PC-9 (cell line): ENCODE measurements at regions not wholly inside any gene's neighbourhood (a gene's known extent, or its start where the extent isn't known, plus 50 kb on each side); places are given as distances from the start of the nearest gene placed in this dataset.

ENCODE experiments used
- BruUV-seq: library from RNA; stranded (reverse); fragments of 400-500 nt; replicated peaks from 2 replicates; lab custom pipeline; 2021; lab: Mats Ljungman, UMichigan
- CTCF ChIA-PET: fragments of 300-600 bp; sonication (Branson Sonifier 250); formaldehyde crosslinking; loops from one replicate; lab custom pipeline; 2022; ENCODE audit warnings: antibody characterized with exemption; lab: Charles Lee
- POLR2A ChIA-PET: fragments of 300-600 bp; sonication (Branson Sonifier 250); formaldehyde crosslinking; loops from one replicate; lab custom pipeline; 2022; ENCODE audit warnings: antibody characterized with exemption; ENCODE audit not compliant: unreplicated experiment; lab: Charles Lee
- DNase-seq, 2 experiments: peaks; one replicate each; pipeline versions ENCODE4 v3.0.0 to v3.0.0-alpha.2; 2015 to 2022; ENCODE audit warnings: mixed read lengths in 1 of 2
- H2AFZ ChIP-seq: fragments of 200-600 bp; sonication (generic); 2 replicates; pipeline ENCODE4 v1.8.1; 2017; ENCODE audit warnings: antibody characterized with exemption
- H3F3A ChIP-seq: fragments of 200-600 bp; sonication (generic); 2 replicates; pipeline ENCODE4 v1.8.1; 2017; ENCODE audit warnings: antibody characterized with exemption, mild to moderate bottlenecking, low read depth; ENCODE audit not compliant: insufficient read depth
- H3K27ac ChIP-seq: fragments of 200-600 bp; sonication (generic); 2 replicates; pipeline ENCODE4 v1.6.1; 2016; ENCODE audit warnings: mixed run types
- H3K27me3 ChIP-seq: fragments of 200-600 bp; sonication (generic); 2 replicates; pipeline ENCODE4 v1.6.1; 2016; ENCODE audit warnings: low read depth, mixed run types; ENCODE audit not compliant: insufficient read depth
- H3K36me3 ChIP-seq: fragments of 200-600 bp; sonication (generic); 2 replicates; pipeline ENCODE4 v1.6.1; 2016; ENCODE audit warnings: low read depth, mixed run types
- H3K4me1 ChIP-seq: fragments of 200-600 bp; sonication (generic); replicated peaks from 2 replicates; pipeline ENCODE4 v1.6.1; 2016; ENCODE audit warnings: mixed run types; ENCODE audit not compliant: insufficient read depth
- H3K4me2 ChIP-seq: fragments of 200-600 bp; sonication (generic); 2 replicates; pipeline ENCODE4 v1.6.1; 2017; ENCODE audit warnings: mixed run types
- H3K4me3 ChIP-seq: fragments of 200-600 bp; sonication (generic); 2 replicates; pipeline ENCODE4 v1.6.1; 2016; ENCODE audit warnings: mixed run types
- H3K79me2 ChIP-seq: fragments of 200-600 bp; sonication (generic); 2 replicates; pipeline ENCODE4 v1.6.1; 2017; ENCODE audit warnings: low read depth, mixed run types
- H3K9me2 ChIP-seq: fragments of 200-600 bp; sonication (generic); 2 replicates; pipeline ENCODE4 v1.8.1; 2017; ENCODE audit warnings: mild to moderate bottlenecking; ENCODE audit not compliant: insufficient read depth
- H3K9me3 ChIP-seq: fragments of 200-600 bp; sonication (generic); 2 replicates; pipeline ENCODE4 v1.8.1; 2016; ENCODE audit warnings: low read depth; ENCODE audit not compliant: insufficient read depth
- H4K20me1 ChIP-seq: fragments of 200-600 bp; sonication (generic); 2 replicates; pipeline ENCODE4 v1.8.1; 2017; ENCODE audit not compliant: insufficient read depth
- EZH2 ChIP-seq: fragments of 200-600 bp; sonication (generic); IDR thresholded peaks from 2 replicates; pipeline ENCODE4 v1.8.0; 2017; ENCODE audit warnings: antibody characterized with exemption, low read depth
- intact Hi-C: fragments of 100-400 bp; cut with micrococcal nuclease; formaldehyde crosslinking; loops from one replicate; pipeline ENCODE4 v1.10.0; 2022; ENCODE audit not compliant: unreplicated experiment
- TF ChIP-seq, protein P1 (sequence below): fragments of 200-600 bp; sonication (generic); conservative IDR thresholded peaks from 2 replicates; pipeline ENCODE4 v1.6.1; 2017; ENCODE audit warnings: mixed run types, antibody characterized with exemption, mild to moderate bottlenecking, moderate library complexity

DNA sequence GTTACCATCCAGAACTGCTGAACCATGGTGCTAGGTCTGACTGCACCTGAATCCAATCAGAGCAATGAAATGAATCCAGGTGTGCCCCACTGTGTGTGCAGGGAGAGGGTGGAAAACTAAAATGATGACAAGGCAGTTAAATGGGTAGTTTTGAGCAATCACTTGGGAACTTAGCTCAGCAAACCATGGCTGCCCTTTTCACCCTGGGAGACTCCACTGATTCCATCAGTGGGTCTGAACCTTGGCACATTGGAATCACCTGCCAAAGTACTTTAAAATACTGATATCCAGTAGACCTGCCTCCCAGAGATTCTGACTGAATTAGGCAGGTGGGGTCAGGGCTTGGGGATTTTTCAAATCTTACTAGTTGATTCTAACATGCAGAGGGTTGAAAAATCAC, 59.8 kb upstream of the USP3 start:
- CTCF ChIA-PET = no interaction called here

DNA sequence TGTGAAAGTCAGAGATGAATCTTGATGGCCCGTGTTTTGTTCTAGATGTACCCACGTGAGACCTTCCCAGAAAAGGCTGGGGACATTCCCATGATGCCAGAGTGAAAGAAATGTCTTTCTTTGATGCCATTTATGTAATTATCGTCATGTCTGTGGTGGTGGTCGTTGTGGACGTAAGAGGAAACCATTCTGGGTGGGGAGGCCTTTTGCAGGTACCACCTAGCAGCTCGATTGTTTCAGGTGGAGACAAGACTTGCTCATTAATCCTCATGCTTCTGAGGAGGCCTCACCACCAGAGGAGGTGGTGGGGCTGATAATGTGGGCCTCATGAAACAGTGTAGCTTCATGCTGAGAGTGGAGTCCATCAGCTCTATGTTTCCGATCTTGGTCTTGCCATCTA, 58.1 kb upstream of the USP3 start:
- no TSS peak for BruUV-seq
- ChIA-PET POLR2A (no interaction called here), CTCF (interaction anchor here (0.6 kb wide), 2 partner anchors 113 to 913 kb away, joined by 3 to 7 read pairs; no protein-coding TSS in a partner anchor)
- Histone ChIP-seq H3K27me3 (no peaks in the 10 kb centered on the region), H3K4me3 (no peak overlapping the region), H3K27ac (no peak overlapping the region), H2AFZ (no peak overlapping the region), H3K9me3 (no peaks in the 10 kb centered on the region), H3K36me3 (no peaks in the 10 kb centered on the region), H3K9me2 (no peaks in the 10 kb centered on the region), H3K79me2 (no peaks in the 10 kb centered on the region), H3F3A (no peaks in the 10 kb centered on the region), H3K4me2 (no peak overlapping the region), H3K4me1 (no peaks in the 10 kb centered on the region), H4K20me1 (no peaks in the 10 kb centered on the region)
- intact Hi-C loops = no loop called here
- no peak for DNase-seq
- no peak for TF ChIP-seq EZH2
- TF ChIP-seq, protein P1, sequence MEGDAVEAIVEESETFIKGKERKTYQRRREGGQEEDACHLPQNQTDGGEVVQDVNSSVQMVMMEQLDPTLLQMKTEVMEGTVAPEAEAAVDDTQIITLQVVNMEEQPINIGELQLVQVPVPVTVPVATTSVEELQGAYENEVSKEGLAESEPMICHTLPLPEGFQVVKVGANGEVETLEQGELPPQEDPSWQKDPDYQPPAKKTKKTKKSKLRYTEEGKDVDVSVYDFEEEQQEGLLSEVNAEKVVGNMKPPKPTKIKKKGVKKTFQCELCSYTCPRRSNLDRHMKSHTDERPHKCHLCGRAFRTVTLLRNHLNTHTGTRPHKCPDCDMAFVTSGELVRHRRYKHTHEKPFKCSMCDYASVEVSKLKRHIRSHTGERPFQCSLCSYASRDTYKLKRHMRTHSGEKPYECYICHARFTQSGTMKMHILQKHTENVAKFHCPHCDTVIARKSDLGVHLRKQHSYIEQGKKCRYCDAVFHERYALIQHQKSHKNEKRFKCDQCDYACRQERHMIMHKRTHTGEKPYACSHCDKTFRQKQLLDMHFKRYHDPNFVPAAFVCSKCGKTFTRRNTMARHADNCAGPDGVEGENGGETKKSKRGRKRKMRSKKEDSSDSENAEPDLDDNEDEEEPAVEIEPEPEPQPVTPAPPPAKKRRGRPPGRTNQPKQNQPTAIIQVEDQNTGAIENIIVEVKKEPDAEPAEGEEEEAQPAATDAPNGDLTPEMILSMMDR = no peak

More for the DNA sequence above, 59.8 kb upstream of the USP3 start:
- POLR2A ChIA-PET = no interaction called here
- Histone ChIP-seq H3K36me3 (no peaks in the 10 kb centered on the region), H3F3A (no peaks in the 10 kb centered on the region), H3K27ac (no peak overlapping the region), H3K27me3 (no peaks in the 10 kb centered on the region), H3K9me3 (no peaks in the 10 kb centered on the region), H3K9me2 (no peaks in the 10 kb centered on the region), H3K4me2 (no peak overlapping the region), H2AFZ (no peak overlapping the region), H3K4me3 (no peak overlapping the region), H3K79me2 (no peaks in the 10 kb centered on the region), H3K4me1 (no peaks in the 10 kb centered on the region), H4K20me1 (no peaks in the 10 kb centered on the region)
- DNase-seq = no peak
- BruUV-seq = no TSS peak
- TF ChIP-seq, protein P1 = no peak
- TF ChIP-seq EZH2 = no peak
- intact Hi-C loops = no loop called here

DNA sequence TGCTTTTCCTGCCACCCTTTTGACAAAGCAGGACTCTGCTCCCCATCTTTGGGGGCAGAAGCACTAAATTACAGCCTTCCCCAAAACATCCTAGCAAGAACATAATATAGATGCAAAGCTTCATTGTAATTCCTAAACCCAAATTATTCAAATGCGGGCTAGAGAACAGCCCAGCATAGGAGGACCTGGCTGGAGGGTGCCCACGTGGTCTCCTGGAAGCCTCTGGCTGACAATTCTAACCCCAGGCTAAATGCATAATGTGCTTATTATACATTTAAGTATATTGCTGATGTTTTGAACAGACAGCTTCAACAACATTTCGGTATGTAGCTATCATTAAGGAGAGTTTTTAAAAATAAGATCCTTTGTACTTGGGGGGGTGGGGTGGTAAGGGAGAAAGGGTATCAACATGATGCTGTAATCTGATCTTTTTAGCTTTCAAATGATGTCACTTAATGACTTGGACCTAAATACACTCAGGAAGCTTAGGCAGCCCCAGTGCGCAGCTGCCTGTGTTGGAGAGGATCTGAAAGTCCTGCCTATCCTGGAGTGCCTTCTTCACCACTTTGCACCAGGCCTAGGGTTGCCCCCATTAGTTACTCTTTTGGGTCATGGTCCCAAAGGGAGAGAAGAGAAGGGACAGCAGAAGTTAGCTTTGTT, 57.2 kb upstream of the USP3 start:
- Histone ChIP-seq H2AFZ (no peak overlapping the region), H3K4me1 (no peaks in the 10 kb centered on the region), H3F3A (no peaks in the 10 kb centered on the region), H3K27me3 (no peaks in the 10 kb centered on the region), H3K36me3 (no peaks in the 10 kb centered on the region), H3K4me2 (no peak overlapping the region), H3K4me3 (no peak overlapping the region), H3K79me2 (no peaks in the 10 kb centered on the region), H3K9me2 (no peaks in the 10 kb centered on the region), H3K27ac (no peak overlapping the region), H4K20me1 (no peaks in the 10 kb centered on the region), H3K9me3 (no peaks in the 10 kb centered on the region)
- intact Hi-C loops = no loop called here
- CTCF ChIA-PET = interaction anchor here (0.6 to 0.7 kb wide), 3 partner anchors 112 to 914 kb away, joined by 3 to 7 read pairs (median 3); no protein-coding TSS in a partner anchor
- DNase-seq = no peak
- BruUV-seq = no TSS peak
- POLR2A ChIA-PET = interaction anchor here (0.6 kb wide), 1 partner anchor 1668 kb away, joined by 3 read pairs; no protein-coding TSS in a partner anchor
- TF ChIP-seq, protein P1 = no peak
- no peak for TF ChIP-seq EZH2
